Gastrocnemius medialis (tissue), 4 donors: ENCODE measurements at regions not wholly inside any gene's neighbourhood (a gene's known extent, or its start where the extent isn't known, plus 50 kb on each side); places are given as distances from the start of the nearest gene placed in this dataset.

Source experiments
- ATAC-seq, 2 donors: fragments of 150-250 bp; one replicate each; pipeline ENCODE4 v1.9.1; 2016
- DNase-seq, 2 donors: peaks; one replicate each; pipeline ENCODE4 v3.0.0-alpha.2; 2019
- H3K27ac ChIP-seq, 4 donors: fragments of 200-600 bp; sonication (generic); 1 replicate in 1 of 4; 2 replicates in 3 of 4; pipeline ENCODE4 v1.5.1; 2016 to 2018; ENCODE audit warnings: mild to moderate bottlenecking in 2 of 4, moderate library complexity in 1 of 4
- H3K27me3 ChIP-seq, 3 donors: fragments of 200-600 bp; sonication (generic) in 2 of 3; 1 replicate in 1 of 3; 2 replicates in 2 of 3; pipeline versions ENCODE4 v1.5.1 to v1.6.0; 2016 to 2019; ENCODE audit warnings: mild to moderate bottlenecking in 1 of 3, moderate library complexity in 1 of 3
- H3K36me3 ChIP-seq, 2 donors: fragments of 200-600 bp; sonication (generic) in 1 of 2; one replicate each; pipeline ENCODE4 v1.5.1; 2017 to 2018
- H3K4me1 ChIP-seq, 2 donors: fragments of 200-600 bp; sonication (generic) in 1 of 2; one replicate each; pipeline ENCODE4 v1.5.1; 2016 to 2017; ENCODE audit warnings: mild to moderate bottlenecking in 2 of 2
- H3K4me3 ChIP-seq, 4 donors: fragments of 200-600 bp; sonication (generic) in 3 of 4; 1 replicate in 1 of 4; 2 replicates in 3 of 4; pipeline ENCODE4 v1.5.1; 2016 to 2019; ENCODE audit warnings: mild to moderate bottlenecking in 2 of 4
- H3K9me3 ChIP-seq, 3 donors: fragments of 200-600 bp; sonication (generic) in 2 of 3; 1 replicate in 1 of 3; 2 replicates in 2 of 3; pipeline ENCODE4 v1.5.1; 2016 to 2019
- CTCF ChIP-seq, 5 experiments: fragments of 450-650 bp in 3 of 5; fragments of 200-600 bp in 2 of 5; sonication (generic) in 2 of 5; IDR thresholded peaks in 4 of 5; conservative IDR thresholded peaks in 1 of 5; 1 replicate in 4 of 5; 2 replicates in 1 of 5; pipeline ENCODE4 v1.5.1; 2016 to 2019; ENCODE audit warnings: antibody characterized with exemption in 5 of 5, mild to moderate bottlenecking in 3 of 5, moderate library complexity in 3 of 5
- POLR2A ChIP-seq, 2 donors: fragments of 450-650 bp; IDR thresholded peaks; one replicate each; pipeline ENCODE4 v1.6.1; 2017; ENCODE audit warnings: antibody characterized with exemption in 2 of 2, mild to moderate bottlenecking in 2 of 2, moderate library complexity in 2 of 2
- in situ Hi-C, 4 donors: fragments of 200-750 bp; cut with MboI; loops; one replicate each; pipeline versions ENCODE4 v1.15.0 to v1.8.0; 2017; ENCODE audit warnings: low sequenced_read_pairs in 4 of 4
- intact Hi-C: fragments of 100-400 bp; cut with DNase I; formaldehyde crosslinking; loops from one replicate; pipeline ENCODE4 v1.15.1; 2023; ENCODE audit warnings: low total_unique reads

GRCh38 chr7:51620706-51621105 is 304.1 kb upstream of the COBL start:
- H3K4me1 ChIP-seq = no peaks in the 10 kb centered on the region
- no peaks in the 10 kb centered on the region for H3K9me3 ChIP-seq
- ATAC-seq = no peak
- intact Hi-C loops (no loop called here), in situ Hi-C loops (no loop called here)
- DNase-seq = no peak
- H3K4me3 ChIP-seq = no peak overlapping the region
- no peaks in the 10 kb centered on the region for H3K27me3 ChIP-seq
- no peak overlapping the region for H3K27ac ChIP-seq
- TF ChIP-seq POLR2A (IDR thresholded peaks at IDR 0.05) (no peak), CTCF (IDR thresholded peaks at IDR 0.05 in 4 of 5, conservative IDR thresholded peaks at IDR 0.05 in 1 of 5) (no peak)
- H3K36me3 ChIP-seq = no peaks in the 10 kb centered on the region

GRCh38 chr7:51619880-51620279 is 303.3 kb upstream of the COBL start:
- in situ Hi-C loops = no loop called here

GRCh38 chr7:51617686-51618085 is 301.1 kb upstream of the COBL start:
- DNase-seq (no peak), ATAC-seq (no peak)
- intact Hi-C loops = no loop called here
- Histone ChIP-seq H3K9me3 (no peaks in the 10 kb centered on the region), H3K4me3 (no peak overlapping the region), H3K4me1 (no peaks in the 10 kb centered on the region), H3K27me3 (no peaks in the 10 kb centered on the region), H3K27ac (no peak overlapping the region), H3K36me3 (no peaks in the 10 kb centered on the region)
- in situ Hi-C loops = no loop called here
- TF ChIP-seq CTCF (IDR thresholded peaks at IDR 0.05 in 4 of 5, conservative IDR thresholded peaks at IDR 0.05 in 1 of 5) (no peak), POLR2A (IDR thresholded peaks at IDR 0.05) (no peak)

More at GRCh38 chr7:51619880-51620279, 303.3 kb upstream of the COBL start:
- intact Hi-C loops = no loop called here
- TF ChIP-seq POLR2A (IDR thresholded peaks at IDR 0.05) = no peak
- no peak for TF ChIP-seq CTCF (IDR thresholded peaks at IDR 0.05 in 4 of 5, conservative IDR thresholded peaks at IDR 0.05 in 1 of 5)
- ATAC-seq (no peak), DNase-seq (no peak)
- Histone ChIP-seq H3K4me1 (no peaks in the 10 kb centered on the region), H3K4me3 (no peak overlapping the region), H3K27me3 (no peaks in the 10 kb centered on the region), H3K36me3 (no peaks in the 10 kb centered on the region), H3K9me3 (no peaks in the 10 kb centered on the region), H3K27ac (no peak overlapping the region)

GRCh38 chr7:51613911-51614357 is 297.3 kb upstream of the COBL start:
- DNase-seq (no peak), ATAC-seq (no peak)
- Histone ChIP-seq H3K27me3 (no peaks in the 10 kb centered on the region), H3K9me3 (no peaks in the 10 kb centered on the region), H3K27ac (no peak overlapping the region), H3K36me3 (no peaks in the 10 kb centered on the region), H3K4me3 (no peak overlapping the region), H3K4me1 (no peaks in the 10 kb centered on the region)
- TF ChIP-seq POLR2A (IDR thresholded peaks at IDR 0.05) (no peak), CTCF (IDR thresholded peaks at IDR 0.05 in 4 of 5, conservative IDR thresholded peaks at IDR 0.05 in 1 of 5) (no peak)
- intact Hi-C loops (no loop called here), in situ Hi-C loops (no loop called here)

- Histone ChIP-seq H3K27ac (no peak overlapping the region), H3K9me3 (no peaks in the 10 kb centered on the region), H3K4me1 (no peaks in the 10 kb centered on the region), H3K36me3 (no peaks in the 10 kb centered on the region), H3K27me3 (no peaks in the 10 kb centered on the region), H3K4me3 (no peak overlapping the region)
- no peak for ATAC-seq
- intact Hi-C loops = no loop called here
- in situ Hi-C loops = no loop called here
- no peak for TF ChIP-seq CTCF (IDR thresholded peaks at IDR 0.05 in 4 of 5, conservative IDR thresholded peaks at IDR 0.05 in 1 of 5)
- TF ChIP-seq POLR2A (IDR thresholded peaks at IDR 0.05) = no peak
- DNase-seq = no peak
Measured at GRCh38 chr7:51611937-51612336, 295.3 kb upstream of the COBL start.
